IPS-15b (cell line): ENCODE measurements at regions not wholly inside any gene's neighbourhood (a gene's known extent, or its start where the extent isn't known, plus 50 kb on each side); places are given as distances from the start of the nearest gene placed in this dataset.
"Not testable (repeated sequence)": the region's sequence is repeated elsewhere in the genome, so short reads cannot be mapped to it uniquely, and the experiment has no call there.

Source experiments
- H3K27me3 ChIP-seq: one replicate; pipeline ENCODE4 v1.6.1; 2013; ENCODE audit warnings: low read length; ENCODE audit not compliant: control insufficient read depth, insufficient read depth
- H3K36me3 ChIP-seq: one replicate; pipeline ENCODE4 v1.6.1; 2013; ENCODE audit warnings: low read length; ENCODE audit not compliant: control insufficient read depth, insufficient read depth
- H3K4me1 ChIP-seq: one replicate; pipeline ENCODE4 v1.6.1; 2013; ENCODE audit warnings: mild to moderate bottlenecking, low read length; ENCODE audit not compliant: control insufficient read depth, insufficient read depth
- H3K4me3 ChIP-seq: one replicate; pipeline ENCODE4 v1.5.1; 2013; ENCODE audit warnings: low read depth, low read length
- H3K9ac ChIP-seq: one replicate; pipeline ENCODE4 v1.6.1; 2013; ENCODE audit warnings: low read depth, mild to moderate bottlenecking, low read length
- H3K9me3 ChIP-seq: one replicate; pipeline ENCODE4 v1.6.1; 2013; ENCODE audit warnings: mild to moderate bottlenecking, low read length; ENCODE audit not compliant: control insufficient read depth, insufficient read depth

DNA sequence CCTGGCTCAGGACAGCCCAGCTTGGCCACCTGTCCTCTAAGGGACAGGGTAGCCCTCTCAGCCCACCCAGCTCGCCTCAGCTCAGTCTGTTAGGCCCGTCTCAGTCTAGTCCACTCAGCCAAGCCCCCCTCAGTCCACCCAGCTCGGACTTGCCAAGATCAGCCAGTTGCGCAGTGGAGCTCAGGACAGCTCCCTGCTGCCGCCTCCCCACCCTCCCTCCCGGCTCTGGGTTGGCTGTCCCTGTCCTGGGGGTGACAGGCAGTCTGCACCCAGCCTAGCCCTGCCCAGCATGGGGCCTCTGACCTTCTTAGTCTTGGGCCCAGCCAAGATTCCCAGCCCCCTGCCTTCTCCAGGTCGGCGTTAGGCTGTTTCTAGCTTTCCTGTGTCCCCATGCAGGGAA, 196.9 kb downstream of the TMEM121 start:
- not testable (repeated sequence) for H3K27me3 ChIP-seq, H3K4me3 ChIP-seq, H3K4me1 ChIP-seq, H3K9me3 ChIP-seq, H3K36me3 ChIP-seq, H3K9ac ChIP-seq

DNA sequence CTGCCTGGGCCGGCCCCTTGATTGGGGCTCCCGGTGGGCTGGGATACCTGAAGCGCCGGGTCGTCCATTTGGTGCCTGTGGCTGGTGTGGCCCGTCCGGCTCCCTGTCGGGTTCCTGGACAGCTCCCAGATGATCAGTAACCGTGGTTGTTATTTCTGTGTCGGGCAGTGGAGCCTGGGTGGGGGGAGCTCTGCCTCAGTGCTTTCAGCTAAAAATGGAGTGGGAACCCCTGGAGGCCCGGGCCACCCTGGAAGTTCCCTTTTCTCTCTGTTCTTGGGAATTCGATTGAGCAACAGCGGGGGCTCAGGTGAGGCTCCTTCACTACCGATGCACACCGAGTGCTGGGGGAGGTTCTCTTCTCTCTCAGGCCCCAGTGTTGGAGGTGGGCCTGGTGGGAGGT, 197.4 kb downstream of the TMEM121 start:
- H3K4me3 ChIP-seq, H3K36me3 ChIP-seq, H3K9me3 ChIP-seq, H3K9ac ChIP-seq, H3K27me3 ChIP-seq, H3K4me1 ChIP-seq: not testable (repeated sequence)

DNA sequence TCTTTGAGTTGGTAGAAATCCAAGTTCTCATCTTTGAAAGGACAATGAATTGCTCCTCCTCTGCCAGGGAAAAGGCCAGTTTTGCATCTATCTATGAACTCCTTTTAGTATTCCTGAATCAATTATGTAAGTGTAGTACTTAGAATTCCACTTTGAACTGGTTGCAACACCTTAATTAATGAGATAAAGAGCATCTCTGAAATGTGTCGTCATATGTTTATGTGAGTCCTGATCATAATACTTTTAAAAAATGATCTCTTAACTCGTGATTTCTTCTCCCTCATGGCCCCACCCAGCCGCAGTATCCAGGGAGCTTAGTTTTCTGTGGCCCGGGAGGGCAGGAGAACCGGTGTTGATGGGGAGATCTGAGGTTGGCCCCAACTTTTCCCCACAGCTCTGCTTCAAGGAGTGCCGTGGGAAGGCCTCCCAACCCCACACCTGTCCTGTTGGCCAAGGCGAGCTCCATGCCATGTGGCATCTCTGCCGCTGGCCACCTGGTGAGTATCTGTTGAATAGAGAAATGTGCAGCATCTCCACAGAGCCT, 203.5 kb downstream of the TMEM121 start:
- H3K9me3 ChIP-seq, H3K36me3 ChIP-seq, H3K4me1 ChIP-seq, H3K9ac ChIP-seq, H3K27me3 ChIP-seq, H3K4me3 ChIP-seq: not testable (repeated sequence)

DNA sequence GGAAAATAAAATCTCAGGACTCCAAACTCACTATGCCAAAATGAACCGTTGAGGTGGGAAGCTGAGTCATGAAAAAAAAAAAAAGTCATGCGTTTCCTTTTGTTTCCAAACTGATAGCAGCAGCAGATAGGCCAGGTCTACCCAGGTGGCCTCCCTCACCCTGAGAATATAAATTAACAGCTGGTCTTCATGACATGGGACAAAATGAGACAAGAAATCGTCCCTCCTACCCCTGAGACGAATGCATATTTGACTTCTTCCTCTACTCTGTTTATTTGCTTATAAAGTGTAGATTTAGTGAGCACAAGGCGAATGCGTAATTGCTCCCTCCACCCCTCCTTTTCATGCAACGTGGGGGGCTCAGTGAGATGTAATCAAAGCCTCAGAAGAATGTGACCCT, 204.3 kb downstream of the TMEM121 start:
- H3K4me3 ChIP-seq, H3K9me3 ChIP-seq, H3K9ac ChIP-seq, H3K36me3 ChIP-seq, H3K27me3 ChIP-seq, H3K4me1 ChIP-seq: not testable (repeated sequence)

DNA sequence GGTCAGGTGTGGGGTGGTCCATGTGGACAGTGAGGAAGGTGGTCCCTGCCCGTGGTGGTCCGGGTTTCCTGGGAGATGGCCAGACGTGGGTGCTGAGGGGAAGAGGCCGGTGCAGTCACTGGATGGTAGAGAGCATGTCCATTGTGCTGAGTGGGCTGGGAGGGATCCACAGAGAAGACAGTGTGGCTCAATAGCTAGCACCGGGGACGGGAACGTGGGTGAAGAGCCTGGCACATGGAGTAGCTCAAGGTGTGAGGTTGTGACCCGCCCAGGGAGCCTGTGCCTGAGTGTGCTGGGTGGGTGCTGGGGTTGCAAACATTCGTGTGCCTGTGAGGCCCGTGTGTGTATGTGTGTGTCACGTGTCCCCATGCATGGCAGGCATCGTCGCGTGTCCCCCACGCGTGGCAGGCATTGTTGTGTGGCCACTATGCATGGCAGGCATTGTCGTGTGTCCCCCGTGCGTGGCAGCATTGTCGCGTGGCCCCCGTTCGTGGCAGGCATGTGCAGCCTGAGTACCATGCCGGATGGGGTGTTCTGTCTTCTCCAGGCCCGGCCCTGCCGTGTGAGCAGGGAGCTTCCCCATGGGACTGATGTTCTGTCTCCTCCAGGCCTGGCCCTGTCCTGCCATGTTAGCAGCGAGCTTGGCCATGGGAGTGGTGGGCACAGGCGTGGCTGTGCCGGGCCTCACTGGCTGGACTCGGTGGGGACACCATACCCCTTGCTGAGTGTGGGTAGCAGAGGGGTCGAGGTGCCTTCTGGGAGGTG, 205.0 kb downstream of the TMEM121 start:
- H3K36me3 ChIP-seq, H3K27me3 ChIP-seq, H3K9ac ChIP-seq, H3K4me1 ChIP-seq, H3K4me3 ChIP-seq, H3K9me3 ChIP-seq: not testable (repeated sequence)

DNA sequence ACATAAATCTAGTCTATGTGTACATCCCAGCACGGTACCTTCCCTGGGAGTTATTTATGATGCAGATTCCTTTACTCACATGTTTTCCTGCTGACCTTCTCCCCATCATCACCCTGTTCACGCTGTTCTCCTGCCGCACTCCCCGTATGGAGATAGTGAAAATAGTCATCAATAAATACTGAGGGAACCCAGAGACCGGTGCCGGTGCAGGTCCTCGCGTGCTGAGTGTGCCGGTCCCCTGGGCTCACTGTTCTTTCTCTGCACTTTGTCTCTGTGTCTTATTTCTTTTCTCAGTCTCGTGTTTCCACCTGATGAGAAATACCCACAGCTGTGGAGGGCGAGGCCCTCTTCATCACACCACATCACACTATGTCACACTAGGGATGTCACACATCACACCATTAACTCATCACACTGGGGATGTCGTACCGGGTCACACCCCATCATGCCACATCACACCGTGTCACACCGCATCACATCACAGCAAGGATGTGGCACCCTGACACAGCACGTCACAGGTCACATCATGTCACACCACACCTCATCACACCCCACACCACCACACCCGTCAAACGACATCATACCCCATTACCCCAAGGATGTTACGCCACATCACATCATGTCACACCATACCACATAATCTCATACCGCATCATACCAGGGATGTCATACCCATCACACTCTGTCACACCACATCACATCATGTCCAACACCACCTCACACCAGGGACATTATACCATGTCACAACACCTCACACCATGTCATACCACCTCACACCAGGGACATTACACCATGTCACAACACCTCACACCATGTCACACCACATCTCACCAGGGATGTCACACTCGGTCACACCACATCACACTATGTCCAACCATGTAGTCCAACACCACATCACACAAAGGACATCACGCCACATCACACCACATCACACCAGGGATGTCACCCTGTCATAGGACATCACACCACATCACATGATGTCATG, 207.0 kb downstream of the TMEM121 start:
- no peaks in the 10 kb centered on the region for H3K27me3 ChIP-seq
- no peak overlapping the region for H3K4me3 ChIP-seq
- H3K4me1 ChIP-seq: no peaks in the 10 kb centered on the region
- no peak overlapping the region for H3K9ac ChIP-seq
- peaks cover 11% of the 10 kb centered on the region for H3K9me3 ChIP-seq
- no peaks in the 10 kb centered on the region for H3K36me3 ChIP-seq

DNA sequence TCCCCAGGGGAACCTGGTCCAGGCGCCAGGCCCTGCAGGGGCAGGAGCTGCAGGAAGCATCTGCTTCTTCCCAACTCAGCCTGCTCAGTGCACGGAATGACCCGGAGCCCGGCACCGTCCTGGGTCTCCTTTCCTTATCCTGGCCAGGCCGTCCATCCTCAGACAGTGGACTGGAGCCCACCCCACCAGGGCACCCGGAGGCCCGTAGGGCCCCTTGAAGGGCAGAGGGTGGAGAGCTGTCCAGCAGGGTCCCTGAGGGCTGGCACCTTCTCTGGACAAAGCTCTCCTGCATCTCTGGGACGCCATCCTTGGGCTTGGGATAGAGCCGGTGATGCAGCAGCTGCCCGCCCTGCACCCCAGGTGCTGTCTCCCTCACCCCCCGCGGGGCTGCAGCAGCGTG, 207.9 kb downstream of the TMEM121 start:
- peaks cover 16% of the 10 kb centered on the region for H3K9me3 ChIP-seq
- H3K4me3 ChIP-seq, H3K36me3 ChIP-seq, H3K9ac ChIP-seq, H3K4me1 ChIP-seq, H3K27me3 ChIP-seq: not testable (repeated sequence)

DNA sequence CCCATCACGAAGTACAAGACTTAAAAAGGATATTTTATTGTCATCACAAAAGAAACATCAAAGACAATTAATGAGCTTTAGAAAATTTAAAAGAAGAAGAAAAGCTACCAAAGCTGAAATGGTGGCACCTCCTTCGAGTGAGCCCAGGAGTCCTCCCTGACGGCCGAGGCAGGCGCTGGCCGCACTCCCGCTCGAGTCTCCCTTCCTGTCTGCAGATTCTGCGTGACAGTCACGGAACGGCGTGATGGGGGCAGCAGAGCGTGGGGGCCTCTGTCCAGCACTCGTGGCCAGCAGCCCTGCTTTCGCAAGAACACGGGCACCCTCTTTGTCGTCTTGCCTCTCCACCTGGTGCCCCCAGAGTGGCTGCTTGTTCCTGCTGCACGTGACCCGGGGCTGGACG, 209.9 kb downstream of the TMEM121 start:
- not testable (repeated sequence) for H3K27me3 ChIP-seq, H3K4me1 ChIP-seq, H3K36me3 ChIP-seq, H3K9ac ChIP-seq, H3K4me3 ChIP-seq
- peaks cover 16% of the 10 kb centered on the region for H3K9me3 ChIP-seq

DNA sequence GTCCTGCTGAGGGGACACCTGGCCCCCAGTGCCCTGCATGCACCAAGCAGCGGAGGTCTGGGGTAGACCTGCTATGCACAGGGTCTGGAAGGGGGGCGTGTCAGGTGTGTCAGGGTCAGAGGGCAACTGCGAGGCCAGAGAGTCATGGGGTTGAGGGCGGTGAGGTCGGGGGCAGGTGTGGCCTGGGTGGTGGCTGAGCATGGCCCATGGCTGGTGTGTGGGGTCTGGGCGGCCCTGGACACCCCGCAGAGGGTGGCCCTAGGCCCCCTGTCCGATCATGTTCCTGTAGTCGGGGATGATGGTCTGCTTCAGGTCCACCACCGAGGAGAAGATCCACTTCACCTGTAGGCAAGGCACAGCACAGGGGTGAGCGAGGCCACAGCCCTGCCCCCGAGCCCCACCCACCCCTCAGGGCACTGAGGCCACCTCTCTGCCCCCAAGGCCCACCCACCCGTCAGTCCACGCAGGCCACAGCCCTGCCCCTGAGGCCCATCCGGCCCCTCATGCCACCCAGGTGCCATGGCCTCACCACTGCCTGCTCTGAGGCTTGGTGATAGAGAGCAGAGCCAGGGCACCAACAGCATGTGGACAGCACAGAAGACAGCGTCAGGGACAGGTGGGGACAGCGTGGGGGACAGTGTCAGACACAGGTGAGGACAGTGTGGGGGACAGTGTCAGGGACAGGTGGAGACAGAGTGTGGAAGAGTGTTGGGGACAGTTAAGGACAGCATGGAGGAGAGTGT, 211.3 kb downstream of the TMEM121 start:
- H3K9ac ChIP-seq: no peak overlapping the region

DNA sequence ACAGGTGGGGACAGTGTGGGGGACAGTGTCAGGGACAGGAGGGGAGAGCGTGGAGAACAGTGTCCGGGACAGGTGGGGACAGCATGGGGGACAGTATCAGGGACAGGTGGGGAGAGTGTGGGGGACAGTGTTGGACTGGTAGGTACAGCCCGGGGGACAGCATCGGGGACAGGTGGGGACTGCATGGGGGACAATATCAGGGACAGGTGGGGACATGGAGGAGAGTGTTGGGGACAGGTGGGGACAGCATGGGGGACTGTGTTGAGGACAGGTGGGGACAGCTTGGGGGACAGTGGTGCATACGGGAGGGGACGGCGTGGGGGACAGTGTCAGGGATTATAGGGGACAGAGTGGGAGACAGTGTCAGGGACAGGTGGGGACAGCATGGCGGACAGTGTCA, 212.3 kb downstream of the TMEM121 start:
- Histone ChIP-seq H3K9ac (no peak overlapping the region), H3K27me3 (no peaks in the 10 kb centered on the region), H3K4me1 (no peaks in the 10 kb centered on the region), H3K36me3 (no peaks in the 10 kb centered on the region), H3K9me3 (peaks cover 10% of the 10 kb centered on the region), H3K4me3 (no peak overlapping the region)

More for the DNA sequence above, 211.3 kb downstream of the TMEM121 start:
- Histone ChIP-seq H3K4me3 (no peak overlapping the region), H3K36me3 (no peaks in the 10 kb centered on the region), H3K27me3 (no peaks in the 10 kb centered on the region), H3K9me3 (peaks cover 16% of the 10 kb centered on the region), H3K4me1 (no peaks in the 10 kb centered on the region)

DNA sequence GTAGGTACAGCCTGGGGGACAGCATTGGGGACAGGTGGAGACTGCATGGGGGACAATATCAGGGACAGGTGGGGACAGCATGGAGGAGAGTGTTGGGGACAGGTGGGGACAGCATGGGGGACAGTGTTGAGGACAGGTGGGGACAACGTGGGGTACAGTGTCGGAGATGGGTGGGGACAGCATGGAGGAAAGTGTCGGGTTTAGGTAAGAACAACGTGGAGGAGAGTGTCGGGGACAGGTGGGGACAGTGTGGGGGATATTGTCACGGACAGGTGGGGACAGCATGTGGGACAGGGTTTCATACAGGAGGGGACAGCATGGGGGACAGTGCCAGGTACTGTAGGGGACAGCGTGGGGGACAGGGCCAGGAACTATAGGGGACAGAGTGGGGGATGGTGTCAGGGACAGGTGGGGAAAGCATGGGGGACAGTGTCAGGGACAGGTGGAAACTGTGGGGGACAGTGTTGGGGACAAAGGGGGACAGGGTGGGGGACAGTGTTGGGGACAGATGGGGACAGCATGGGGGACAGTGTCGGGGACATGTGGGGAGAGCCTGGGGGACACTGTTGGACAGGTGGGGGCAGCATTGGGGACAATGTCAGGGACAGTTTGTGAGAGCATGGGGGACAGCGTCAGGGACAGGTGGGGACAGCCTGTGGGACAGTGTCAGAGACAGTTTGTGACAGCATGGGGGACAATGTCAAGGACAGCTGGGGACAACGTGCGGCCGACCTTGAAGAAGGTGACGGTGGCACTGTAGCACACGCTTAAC, 213.1 kb downstream of the TMEM121 start:
- no peaks in the 10 kb centered on the region for H3K4me1 ChIP-seq
- no peaks in the 10 kb centered on the region for H3K27me3 ChIP-seq
- no peaks in the 10 kb centered on the region for H3K36me3 ChIP-seq
- peaks cover 8% of the 10 kb centered on the region for H3K9me3 ChIP-seq
- H3K9ac ChIP-seq: no peak overlapping the region
- no peak overlapping the region for H3K4me3 ChIP-seq
